C4-2B (cell line): ENCODE measurements at regions not wholly inside any gene's neighbourhood (a gene's known extent, or its start where the extent isn't known, plus 50 kb on each side); places are given as distances from the start of the nearest gene placed in this dataset.

ENCODE experiments used
- H3K27ac ChIP-seq: fragments of 450-650 bp; 2 replicates; pipeline ENCODE4 v1.5.1; 2017
- ZFX ChIP-seq: fragments of 450-650 bp; IDR thresholded peaks from 2 replicates; pipeline ENCODE4 v1.6.1; 2017
- TF ChIP-seq, protein P1 (sequence below): fragments of 450-650 bp; conservative IDR thresholded peaks from 2 replicates; pipeline ENCODE4 v1.5.1; 2017; ENCODE audit warnings: mild to moderate bottlenecking

DNA sequence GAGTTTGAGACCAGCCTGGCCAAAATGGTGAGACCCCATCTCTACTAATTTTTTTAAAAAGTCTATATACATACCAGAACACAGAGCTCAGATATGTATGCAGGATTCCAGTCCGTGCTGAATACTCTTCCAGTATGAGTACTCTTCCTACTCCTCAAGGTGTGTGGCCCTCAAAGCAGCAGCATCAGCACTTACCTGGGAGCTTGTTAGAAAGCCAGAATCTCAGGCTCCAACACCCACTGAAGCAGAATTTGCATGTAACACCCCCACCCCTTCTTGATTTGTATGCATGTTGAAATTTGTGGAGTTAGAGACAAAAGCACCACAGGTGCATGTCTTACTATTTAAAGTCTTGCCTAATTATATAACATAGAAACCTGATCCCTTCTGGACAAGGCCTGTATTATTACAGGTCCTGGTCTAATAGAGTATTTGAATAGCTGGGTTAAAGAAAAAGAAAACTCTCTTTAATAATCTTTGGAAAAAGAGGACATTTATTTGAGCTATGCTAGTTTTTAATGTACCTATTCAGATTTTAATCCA lies 50.3 kb upstream of the NFE2L2 start:
- TF ChIP-seq, protein P1, sequence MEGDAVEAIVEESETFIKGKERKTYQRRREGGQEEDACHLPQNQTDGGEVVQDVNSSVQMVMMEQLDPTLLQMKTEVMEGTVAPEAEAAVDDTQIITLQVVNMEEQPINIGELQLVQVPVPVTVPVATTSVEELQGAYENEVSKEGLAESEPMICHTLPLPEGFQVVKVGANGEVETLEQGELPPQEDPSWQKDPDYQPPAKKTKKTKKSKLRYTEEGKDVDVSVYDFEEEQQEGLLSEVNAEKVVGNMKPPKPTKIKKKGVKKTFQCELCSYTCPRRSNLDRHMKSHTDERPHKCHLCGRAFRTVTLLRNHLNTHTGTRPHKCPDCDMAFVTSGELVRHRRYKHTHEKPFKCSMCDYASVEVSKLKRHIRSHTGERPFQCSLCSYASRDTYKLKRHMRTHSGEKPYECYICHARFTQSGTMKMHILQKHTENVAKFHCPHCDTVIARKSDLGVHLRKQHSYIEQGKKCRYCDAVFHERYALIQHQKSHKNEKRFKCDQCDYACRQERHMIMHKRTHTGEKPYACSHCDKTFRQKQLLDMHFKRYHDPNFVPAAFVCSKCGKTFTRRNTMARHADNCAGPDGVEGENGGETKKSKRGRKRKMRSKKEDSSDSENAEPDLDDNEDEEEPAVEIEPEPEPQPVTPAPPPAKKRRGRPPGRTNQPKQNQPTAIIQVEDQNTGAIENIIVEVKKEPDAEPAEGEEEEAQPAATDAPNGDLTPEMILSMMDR: no peak
- TF ChIP-seq ZFX: no peak
- no peak overlapping the region for H3K27ac ChIP-seq

DNA sequence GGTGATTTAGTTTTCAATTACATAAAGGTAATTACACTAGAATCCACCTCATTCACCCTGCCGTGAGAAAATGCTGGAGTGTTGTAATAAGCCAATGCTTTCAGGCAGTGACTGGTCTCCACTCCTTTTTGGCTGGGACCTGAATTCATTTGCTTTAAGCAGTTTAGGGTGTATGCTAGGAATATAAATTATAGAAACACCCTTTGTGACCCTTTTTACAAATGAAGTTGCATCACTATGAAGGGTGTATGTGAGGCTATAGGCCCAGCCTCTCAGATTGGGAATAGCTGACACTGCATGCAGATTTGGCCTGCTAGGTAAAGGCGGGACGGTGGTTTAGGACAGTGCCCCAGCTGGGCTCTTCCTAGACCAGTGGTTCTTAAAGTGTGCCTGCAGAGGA lies 50.8 kb upstream of the NFE2L2 start:
- TF ChIP-seq, protein P1: no peak
- no peak overlapping the region for H3K27ac ChIP-seq

DNA sequence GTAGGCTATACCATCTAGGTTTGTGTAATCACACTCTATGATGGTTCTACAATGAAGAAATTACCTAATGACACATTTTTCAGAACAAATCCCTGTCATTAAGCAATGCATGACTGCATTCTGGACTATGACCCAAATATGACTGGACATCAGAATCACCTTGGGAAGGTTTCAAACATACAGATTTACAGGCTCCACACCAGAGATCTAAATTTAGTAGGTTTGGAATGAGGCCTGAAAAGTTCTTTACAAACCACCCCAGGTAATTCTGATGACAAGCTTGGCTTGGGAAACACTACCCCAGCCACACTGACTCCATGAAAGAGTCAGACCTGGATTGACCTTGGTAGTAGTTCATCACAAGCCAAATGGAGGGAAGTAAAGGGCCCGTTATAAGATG lies 52.2 kb upstream of the NFE2L2 start:
- no peak overlapping the region for H3K27ac ChIP-seq
- no peak for TF ChIP-seq ZFX
- TF ChIP-seq, protein P1: no peak

DNA sequence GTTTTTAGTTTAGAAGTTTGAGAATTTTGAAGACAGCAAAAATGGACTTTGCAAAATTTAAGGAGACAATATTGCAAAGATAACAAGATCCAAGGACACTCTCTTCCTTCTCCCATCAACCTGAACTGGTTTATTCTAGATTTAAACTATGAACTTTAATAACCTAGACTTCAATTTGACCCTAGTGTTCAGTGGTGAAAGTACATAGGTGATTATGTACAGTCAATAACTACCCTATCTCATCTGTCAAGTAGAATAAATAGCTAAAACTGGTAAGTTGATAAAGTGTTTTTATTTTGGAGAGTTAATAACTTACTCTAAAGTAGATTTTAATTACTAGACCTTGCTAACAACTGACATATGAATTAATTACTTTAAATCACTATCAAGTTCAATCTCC lies 52.9 kb upstream of the NFE2L2 start:
- no peak for TF ChIP-seq ZFX
- TF ChIP-seq, protein P1: no peak; the same call in 1 of the 2 replicates
- no peak overlapping the region for H3K27ac ChIP-seq

DNA sequence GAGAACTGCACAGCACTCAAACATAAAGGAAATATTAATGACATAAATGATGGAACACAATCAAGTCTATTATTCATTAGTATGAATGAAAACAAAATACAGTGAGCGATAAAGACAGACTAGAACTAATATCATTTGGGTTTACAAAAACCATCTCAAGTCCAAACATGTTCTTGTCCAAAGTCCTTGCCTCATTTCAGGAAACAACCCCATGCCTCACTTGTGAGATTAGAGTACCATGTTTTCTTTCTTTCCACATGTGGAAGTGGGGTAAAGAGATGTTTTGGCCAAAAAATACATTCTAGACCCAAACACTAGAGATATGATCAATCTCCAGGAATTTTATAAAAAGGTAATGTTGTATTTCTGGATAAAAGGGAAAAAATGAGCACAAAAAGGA lies 53.3 kb upstream of the NFE2L2 start:
- H3K27ac ChIP-seq: no peak overlapping the region
- TF ChIP-seq, protein P1: no peak
- no peak for TF ChIP-seq ZFX

DNA sequence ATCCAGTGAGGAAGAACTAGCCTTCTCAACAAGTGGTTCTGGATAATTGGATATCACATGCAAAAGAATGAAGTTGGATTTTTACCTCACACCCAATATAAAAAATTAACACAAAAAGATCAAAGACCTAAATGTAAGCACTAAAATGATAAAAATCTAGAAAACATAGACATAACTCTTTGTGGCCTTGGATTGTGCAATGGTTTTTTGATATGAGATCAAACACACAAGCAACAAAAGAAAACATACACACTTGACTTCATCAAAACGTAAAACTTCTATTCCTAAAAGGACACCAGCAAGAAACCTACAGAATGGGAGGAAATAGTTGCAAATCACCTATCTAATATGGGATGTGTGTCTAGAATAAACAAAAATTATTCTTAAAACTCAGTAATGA lies 54.1 kb upstream of the NFE2L2 start:
- TF ChIP-seq, protein P1: no peak
- H3K27ac ChIP-seq: no peak overlapping the region

DNA sequence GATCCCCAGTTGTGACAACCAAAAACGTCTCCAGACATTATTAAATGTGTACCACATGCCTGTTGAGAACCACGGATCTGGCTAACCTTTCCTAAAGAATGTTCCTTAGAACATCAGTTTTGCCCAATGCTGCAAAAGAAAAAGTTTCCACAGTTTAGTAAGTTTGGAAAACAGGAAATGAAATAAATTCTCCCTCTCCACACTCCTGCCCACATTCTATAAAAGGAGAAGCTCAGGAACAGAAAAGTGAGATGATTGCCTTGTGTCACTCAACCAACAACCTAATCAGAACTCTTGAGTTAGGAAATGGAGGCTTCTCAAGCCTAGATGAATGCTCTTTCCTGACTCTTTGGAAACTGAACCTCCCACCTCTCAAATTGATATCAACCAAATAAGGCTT lies 56.1 kb upstream of the NFE2L2 start:
- TF ChIP-seq, protein P1: no peak
- TF ChIP-seq ZFX: no peak
- no peak overlapping the region for H3K27ac ChIP-seq
